ENCODE measurements at regions not wholly inside any gene's neighbourhood (a gene's known extent, or its start where the extent isn't known, plus 50 kb on each side); places are given as distances from the start of the nearest gene placed in this dataset.

- no peak for DNase-seq
Measured at GRCh38 chr12:77488041-77488620, 342.6 kb upstream of the NAV3 start.

GRCh38 chr12:77486872-77487271 is 343.8 kb upstream of the NAV3 start:
- no peak for DNase-seq

GRCh38 chr12:77485961-77486854 is 344.5 kb upstream of the NAV3 start:
- no peak for DNase-seq

GRCh38 chr12:77481687-77482086 is 349.0 kb upstream of the NAV3 start:
- no peak for DNase-seq

GRCh38 chr12:77477907-77478533 is 352.7 kb upstream of the NAV3 start:
- no peak for DNase-seq

- no peak for DNase-seq
Measured at GRCh38 chr12:77471801-77472200, 358.9 kb upstream of the NAV3 start.

GRCh38 chr12:77469578-77470333 is 360.9 kb upstream of the NAV3 start:
- DNase-seq = no peak

- DNase-seq = no peak
Measured at GRCh38 chr12:77442633-77443032, 377.3 kb upstream of the E2F7 start.

GRCh38 chr12:77439749-77440148 is 374.4 kb upstream of the E2F7 start:
- DNase-seq = no peak

GRCh38 chr12:77438644-77439043 is 373.3 kb upstream of the E2F7 start:
- DNase-seq = no peak

GRCh38 chr12:77437206-77437605 is 371.8 kb upstream of the E2F7 start:
- no peak for DNase-seq

GRCh38 chr12:77435446-77436091 is 370.2 kb upstream of the E2F7 start:
- DNase-seq = no peak

GRCh38 chr12:77433799-77434198 is 368.4 kb upstream of the E2F7 start:
- no peak for DNase-seq

- DNase-seq = no peak
Measured at GRCh38 chr12:77429426-77429825, 364.1 kb upstream of the E2F7 start.

- no peak for DNase-seq
Measured at GRCh38 chr12:77421152-77421551, 355.8 kb upstream of the E2F7 start.

GRCh38 chr12:77409551-77409950 is 344.2 kb upstream of the E2F7 start:
- no peak for DNase-seq

- no peak for DNase-seq
Measured at GRCh38 chr12:77407931-77408330, 342.6 kb upstream of the E2F7 start.

- DNase-seq = no peak
Measured at GRCh38 chr12:77406219-77406905, 341.0 kb upstream of the E2F7 start.

GRCh38 chr12:77402716-77403115 is 337.3 kb upstream of the E2F7 start:
- DNase-seq = no peak

- no peak for DNase-seq
Measured at GRCh38 chr12:77401770-77402081, 336.4 kb upstream of the E2F7 start.

- no peak for DNase-seq
Measured at GRCh38 chr12:77401064-77401769, 335.8 kb upstream of the E2F7 start.
